ENCODE measurements at regions not wholly inside any gene's neighbourhood (a gene's known extent, or its start where the extent isn't known, plus 50 kb on each side); places are given as distances from the start of the nearest gene placed in this dataset.

GRCh38 chr1:208785629-208786028, 541.4 kb upstream of the PLXNA2 start:
- in situ Hi-C loops (cut with HindIII; ENCODE audit: low pct_unique_long_range_greater_than_20kb, low sequenced_read_pairs) (no loop called here), intact Hi-C loops (cut with micrococcal nuclease; ENCODE audit: unreplicated experiment) (no loop called here)
- H3K27ac ChIP-seq (ENCODE audit: low read length) = no peak overlapping the region
- H3K27me3 ChIP-seq (ENCODE audit: control insufficient read depth, insufficient read depth, low read length) = no peaks in the 10 kb centered on the region
- no TSS peak for BruUV-seq (replicated peaks)
- ATAC-seq (no peak), DNase-seq (ENCODE audit: low read depth, low spot score) (no peak)
- ChIA-PET CTCF (no interaction called here), POLR2A (no interaction called here)
- no peaks in the 10 kb centered on the region for H3K9me3 ChIP-seq (ENCODE audit: control insufficient read depth, insufficient read depth, low read depth, low read length)
- H3K36me3 ChIP-seq (ENCODE audit: control insufficient read depth, insufficient read depth, low read length) = no peaks in the 10 kb centered on the region
- no peak overlapping the region for H3K4me3 ChIP-seq (ENCODE audit: low read depth in 2 of 2, low read length in 2 of 2)
- H3K4me1 ChIP-seq (ENCODE audit: control insufficient read depth, insufficient read depth, low read length) = no peaks in the 10 kb centered on the region
- TF ChIP-seq, protein P1, sequence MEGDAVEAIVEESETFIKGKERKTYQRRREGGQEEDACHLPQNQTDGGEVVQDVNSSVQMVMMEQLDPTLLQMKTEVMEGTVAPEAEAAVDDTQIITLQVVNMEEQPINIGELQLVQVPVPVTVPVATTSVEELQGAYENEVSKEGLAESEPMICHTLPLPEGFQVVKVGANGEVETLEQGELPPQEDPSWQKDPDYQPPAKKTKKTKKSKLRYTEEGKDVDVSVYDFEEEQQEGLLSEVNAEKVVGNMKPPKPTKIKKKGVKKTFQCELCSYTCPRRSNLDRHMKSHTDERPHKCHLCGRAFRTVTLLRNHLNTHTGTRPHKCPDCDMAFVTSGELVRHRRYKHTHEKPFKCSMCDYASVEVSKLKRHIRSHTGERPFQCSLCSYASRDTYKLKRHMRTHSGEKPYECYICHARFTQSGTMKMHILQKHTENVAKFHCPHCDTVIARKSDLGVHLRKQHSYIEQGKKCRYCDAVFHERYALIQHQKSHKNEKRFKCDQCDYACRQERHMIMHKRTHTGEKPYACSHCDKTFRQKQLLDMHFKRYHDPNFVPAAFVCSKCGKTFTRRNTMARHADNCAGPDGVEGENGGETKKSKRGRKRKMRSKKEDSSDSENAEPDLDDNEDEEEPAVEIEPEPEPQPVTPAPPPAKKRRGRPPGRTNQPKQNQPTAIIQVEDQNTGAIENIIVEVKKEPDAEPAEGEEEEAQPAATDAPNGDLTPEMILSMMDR (IDR thresholded peaks at IDR 0.05) = no peak
- TF ChIP-seq REST (IDR thresholded peaks at IDR 0.05; ENCODE audit: insufficient read depth in 1 of 2, low read depth in 2 of 2, low read length in 1 of 2) (no peak), SIN3A (IDR thresholded peaks at IDR 0.05; ENCODE audit: borderline replicate concordance, insufficient read depth, low read depth, low read length) (no peak), POLR2AphosphoS5 (IDR thresholded peaks at IDR 0.05; ENCODE audit: low read depth, low read length) (no peak), TCF7L2 (IDR thresholded peaks at IDR 0.05; ENCODE audit: low read depth, low read length) (no peak)

DNA sequence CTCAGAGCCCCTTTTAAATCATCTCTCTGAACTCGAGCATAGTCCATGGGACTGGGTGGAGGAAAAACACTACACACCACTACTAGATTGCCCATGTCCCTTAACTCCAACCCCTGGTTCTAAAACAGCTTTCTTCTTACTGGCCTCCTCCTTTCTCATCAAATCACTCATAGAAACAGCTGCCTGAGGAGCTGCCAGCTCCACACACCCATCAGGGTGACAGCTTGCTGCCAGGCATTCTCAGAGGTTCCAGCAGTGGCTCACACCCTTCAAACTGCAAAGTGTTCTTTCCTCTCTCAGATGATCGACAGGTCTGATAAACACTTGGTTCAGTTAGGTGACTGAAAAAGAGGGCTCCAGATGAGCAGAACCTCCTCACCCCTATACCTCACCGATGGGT, 543.0 kb upstream of the PLXNA2 start:
- no TSS peak for BruUV-seq (replicated peaks)
- ChIA-PET POLR2A (no interaction called here), CTCF (no interaction called here)
- Histone ChIP-seq H3K9me3 (ENCODE audit: control insufficient read depth, insufficient read depth, low read depth, low read length) (no peaks in the 10 kb centered on the region), H3K4me3 (ENCODE audit: low read depth in 2 of 2, low read length in 2 of 2) (no peak overlapping the region), H3K36me3 (ENCODE audit: control insufficient read depth, insufficient read depth, low read length) (no peaks in the 10 kb centered on the region), H3K4me1 (ENCODE audit: control insufficient read depth, insufficient read depth, low read length) (no peaks in the 10 kb centered on the region), H3K27me3 (ENCODE audit: control insufficient read depth, insufficient read depth, low read length) (no peaks in the 10 kb centered on the region), H3K27ac (ENCODE audit: low read length) (no peak overlapping the region)
- in situ Hi-C loops (cut with HindIII; ENCODE audit: low pct_unique_long_range_greater_than_20kb, low sequenced_read_pairs) = no loop called here
- intact Hi-C loops (cut with micrococcal nuclease; ENCODE audit: unreplicated experiment) = no loop called here
- TF ChIP-seq POLR2AphosphoS5 (IDR thresholded peaks at IDR 0.05; ENCODE audit: low read depth, low read length) (no peak), TCF7L2 (IDR thresholded peaks at IDR 0.05; ENCODE audit: low read depth, low read length) (no peak), REST (IDR thresholded peaks at IDR 0.05; ENCODE audit: insufficient read depth in 1 of 2, low read depth in 2 of 2, low read length in 1 of 2) (no peak), SIN3A (IDR thresholded peaks at IDR 0.05; ENCODE audit: borderline replicate concordance, insufficient read depth, low read depth, low read length) (no peak)
- TF ChIP-seq, protein P1 (IDR thresholded peaks at IDR 0.05) = no peak
- no peak for ATAC-seq
- no peak for DNase-seq (ENCODE audit: low read depth, low spot score)
